ENCODE measurements at regions not wholly inside any gene's neighbourhood (a gene's known extent, or its start where the extent isn't known, plus 50 kb on each side); places are given as distances from the start of the nearest gene placed in this dataset.
"Not testable (repeated sequence)": the region's sequence is repeated elsewhere in the genome, so short reads cannot be mapped to it uniquely, and the experiment has no call there.

DNA sequence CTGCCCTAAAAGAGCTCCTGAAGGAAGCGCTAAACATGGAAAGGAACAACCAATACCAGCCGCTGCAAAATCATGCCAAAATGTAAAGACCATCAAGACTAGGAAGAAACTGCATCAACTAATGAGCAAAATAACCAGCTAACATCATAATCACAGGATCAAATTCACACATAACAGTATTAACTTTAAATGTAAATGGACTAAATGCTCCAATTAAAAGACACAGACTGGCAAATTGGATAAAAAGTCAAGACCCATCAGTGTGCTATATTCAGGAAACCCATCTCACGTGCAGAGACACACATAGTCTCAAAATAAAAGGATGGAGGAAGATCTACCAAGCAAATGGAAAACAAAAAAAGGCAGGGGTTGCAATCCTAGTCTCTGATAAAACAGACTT, 88.8 kb upstream of the CAV2 start:
- TF ChIP-seq, protein P1, sequence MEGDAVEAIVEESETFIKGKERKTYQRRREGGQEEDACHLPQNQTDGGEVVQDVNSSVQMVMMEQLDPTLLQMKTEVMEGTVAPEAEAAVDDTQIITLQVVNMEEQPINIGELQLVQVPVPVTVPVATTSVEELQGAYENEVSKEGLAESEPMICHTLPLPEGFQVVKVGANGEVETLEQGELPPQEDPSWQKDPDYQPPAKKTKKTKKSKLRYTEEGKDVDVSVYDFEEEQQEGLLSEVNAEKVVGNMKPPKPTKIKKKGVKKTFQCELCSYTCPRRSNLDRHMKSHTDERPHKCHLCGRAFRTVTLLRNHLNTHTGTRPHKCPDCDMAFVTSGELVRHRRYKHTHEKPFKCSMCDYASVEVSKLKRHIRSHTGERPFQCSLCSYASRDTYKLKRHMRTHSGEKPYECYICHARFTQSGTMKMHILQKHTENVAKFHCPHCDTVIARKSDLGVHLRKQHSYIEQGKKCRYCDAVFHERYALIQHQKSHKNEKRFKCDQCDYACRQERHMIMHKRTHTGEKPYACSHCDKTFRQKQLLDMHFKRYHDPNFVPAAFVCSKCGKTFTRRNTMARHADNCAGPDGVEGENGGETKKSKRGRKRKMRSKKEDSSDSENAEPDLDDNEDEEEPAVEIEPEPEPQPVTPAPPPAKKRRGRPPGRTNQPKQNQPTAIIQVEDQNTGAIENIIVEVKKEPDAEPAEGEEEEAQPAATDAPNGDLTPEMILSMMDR (IDR thresholded peaks at IDR 0.05): not testable (repeated sequence)
- TF ChIP-seq, protein P2, sequence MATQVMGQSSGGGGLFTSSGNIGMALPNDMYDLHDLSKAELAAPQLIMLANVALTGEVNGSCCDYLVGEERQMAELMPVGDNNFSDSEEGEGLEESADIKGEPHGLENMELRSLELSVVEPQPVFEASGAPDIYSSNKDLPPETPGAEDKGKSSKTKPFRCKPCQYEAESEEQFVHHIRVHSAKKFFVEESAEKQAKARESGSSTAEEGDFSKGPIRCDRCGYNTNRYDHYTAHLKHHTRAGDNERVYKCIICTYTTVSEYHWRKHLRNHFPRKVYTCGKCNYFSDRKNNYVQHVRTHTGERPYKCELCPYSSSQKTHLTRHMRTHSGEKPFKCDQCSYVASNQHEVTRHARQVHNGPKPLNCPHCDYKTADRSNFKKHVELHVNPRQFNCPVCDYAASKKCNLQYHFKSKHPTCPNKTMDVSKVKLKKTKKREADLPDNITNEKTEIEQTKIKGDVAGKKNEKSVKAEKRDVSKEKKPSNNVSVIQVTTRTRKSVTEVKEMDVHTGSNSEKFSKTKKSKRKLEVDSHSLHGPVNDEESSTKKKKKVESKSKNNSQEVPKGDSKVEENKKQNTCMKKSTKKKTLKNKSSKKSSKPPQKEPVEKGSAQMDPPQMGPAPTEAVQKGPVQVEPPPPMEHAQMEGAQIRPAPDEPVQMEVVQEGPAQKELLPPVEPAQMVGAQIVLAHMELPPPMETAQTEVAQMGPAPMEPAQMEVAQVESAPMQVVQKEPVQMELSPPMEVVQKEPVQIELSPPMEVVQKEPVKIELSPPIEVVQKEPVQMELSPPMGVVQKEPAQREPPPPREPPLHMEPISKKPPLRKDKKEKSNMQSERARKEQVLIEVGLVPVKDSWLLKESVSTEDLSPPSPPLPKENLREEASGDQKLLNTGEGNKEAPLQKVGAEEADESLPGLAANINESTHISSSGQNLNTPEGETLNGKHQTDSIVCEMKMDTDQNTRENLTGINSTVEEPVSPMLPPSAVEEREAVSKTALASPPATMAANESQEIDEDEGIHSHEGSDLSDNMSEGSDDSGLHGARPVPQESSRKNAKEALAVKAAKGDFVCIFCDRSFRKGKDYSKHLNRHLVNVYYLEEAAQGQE (IDR thresholded peaks at IDR 0.05; ENCODE audit: insufficient read depth in 1 of 2, low read depth in 2 of 2, low read length in 1 of 2): not testable (repeated sequence)
